ENCODE measurements at regions not wholly inside any gene's neighbourhood (a gene's known extent, or its start where the extent isn't known, plus 50 kb on each side); places are given as distances from the start of the nearest gene placed in this dataset.

DNA sequence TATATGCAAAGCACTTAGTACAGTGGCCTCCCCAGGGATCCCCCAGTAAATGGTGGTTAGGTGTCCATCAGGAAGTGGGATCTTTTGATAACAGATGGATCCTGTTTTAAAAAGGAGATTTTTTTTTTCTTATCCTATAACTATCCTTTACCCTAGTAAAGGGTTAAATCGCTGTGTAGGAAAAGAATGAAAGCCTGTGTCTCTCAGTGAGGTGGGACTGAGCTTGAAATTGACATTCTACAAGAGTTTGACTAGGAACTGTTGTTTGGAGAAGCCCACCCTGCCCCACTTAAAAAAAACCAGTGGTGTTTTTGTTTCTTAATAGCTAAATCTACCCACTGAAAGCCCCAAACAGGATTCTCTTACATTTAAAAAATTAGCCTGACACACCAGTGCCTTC lies 112.2 kb upstream of the EGLN3 start:
- DNase-seq (ENCODE audit: extremely low read depth, low read depth) = no peak
- no peak overlapping the region for H3K4me3 ChIP-seq (replicated peaks; ENCODE audit: low read depth, low read length)
- TF ChIP-seq, protein P1, sequence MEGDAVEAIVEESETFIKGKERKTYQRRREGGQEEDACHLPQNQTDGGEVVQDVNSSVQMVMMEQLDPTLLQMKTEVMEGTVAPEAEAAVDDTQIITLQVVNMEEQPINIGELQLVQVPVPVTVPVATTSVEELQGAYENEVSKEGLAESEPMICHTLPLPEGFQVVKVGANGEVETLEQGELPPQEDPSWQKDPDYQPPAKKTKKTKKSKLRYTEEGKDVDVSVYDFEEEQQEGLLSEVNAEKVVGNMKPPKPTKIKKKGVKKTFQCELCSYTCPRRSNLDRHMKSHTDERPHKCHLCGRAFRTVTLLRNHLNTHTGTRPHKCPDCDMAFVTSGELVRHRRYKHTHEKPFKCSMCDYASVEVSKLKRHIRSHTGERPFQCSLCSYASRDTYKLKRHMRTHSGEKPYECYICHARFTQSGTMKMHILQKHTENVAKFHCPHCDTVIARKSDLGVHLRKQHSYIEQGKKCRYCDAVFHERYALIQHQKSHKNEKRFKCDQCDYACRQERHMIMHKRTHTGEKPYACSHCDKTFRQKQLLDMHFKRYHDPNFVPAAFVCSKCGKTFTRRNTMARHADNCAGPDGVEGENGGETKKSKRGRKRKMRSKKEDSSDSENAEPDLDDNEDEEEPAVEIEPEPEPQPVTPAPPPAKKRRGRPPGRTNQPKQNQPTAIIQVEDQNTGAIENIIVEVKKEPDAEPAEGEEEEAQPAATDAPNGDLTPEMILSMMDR (IDR thresholded peaks at IDR 0.05; ENCODE audit: low read depth, low read length, missing control alignments) = no peak

DNA sequence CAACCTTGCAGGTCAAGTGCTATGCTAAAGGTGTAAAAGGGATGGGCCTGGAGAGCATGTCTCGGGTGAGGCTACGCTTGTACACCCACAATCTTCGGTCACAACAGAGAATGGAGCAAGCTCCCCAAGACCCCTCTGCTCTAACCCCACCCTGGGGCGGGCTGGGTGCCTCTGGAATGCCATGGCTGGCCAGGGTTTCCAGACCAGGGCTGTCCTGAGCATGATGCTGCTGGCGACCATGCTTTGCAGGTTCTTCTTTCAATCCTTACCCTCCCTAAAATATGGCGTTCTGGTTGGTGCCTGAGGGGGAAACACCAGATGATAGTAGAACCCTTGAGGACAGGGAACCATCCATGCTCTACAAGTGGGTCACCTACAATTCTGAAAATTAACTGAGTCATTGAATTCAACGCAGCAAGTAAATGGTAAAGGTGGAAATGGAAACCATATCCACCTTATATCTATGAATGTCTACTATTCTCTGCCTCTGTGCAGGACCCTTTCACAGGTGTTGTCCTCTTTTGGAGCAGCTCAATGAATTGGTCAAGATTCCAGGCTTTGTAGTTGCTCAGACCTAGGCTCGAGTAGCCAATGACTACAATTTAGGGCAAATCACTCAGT lies 111.6 kb upstream of the EGLN3 start:
- TF ChIP-seq, protein P1 (IDR thresholded peaks at IDR 0.05; ENCODE audit: low read depth, low read length, missing control alignments) = no peak
- DNase-seq (ENCODE audit: extremely low read depth, low read depth) = no peak
- no peak overlapping the region for H3K4me3 ChIP-seq (replicated peaks; ENCODE audit: low read depth, low read length)

DNA sequence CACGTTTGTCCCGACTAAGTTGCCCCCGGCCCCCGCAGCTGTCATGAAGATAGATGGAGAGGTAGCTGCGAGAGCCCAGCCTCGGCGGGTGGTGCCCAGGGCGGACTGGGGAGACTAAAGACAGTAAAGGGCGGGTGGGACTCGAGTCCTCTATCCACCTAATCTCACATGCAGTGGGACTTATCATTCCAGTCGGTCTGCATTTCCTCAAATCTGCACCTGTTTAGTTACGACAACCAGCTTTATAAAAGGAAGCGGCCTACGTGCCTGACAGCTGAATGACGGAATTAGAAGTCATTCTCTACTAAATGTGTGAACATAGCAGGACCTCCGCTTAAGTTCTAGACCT lies 109.8 kb upstream of the EGLN3 start:
- no peak for DNase-seq (ENCODE audit: extremely low read depth, low read depth)
- peak overlapping the region; percentile 36 for H3K4me3 ChIP-seq (replicated peaks; ENCODE audit: low read depth, low read length)
- TF ChIP-seq, protein P1 (IDR thresholded peaks at IDR 0.05; ENCODE audit: low read depth, low read length, missing control alignments) = no peak

DNA sequence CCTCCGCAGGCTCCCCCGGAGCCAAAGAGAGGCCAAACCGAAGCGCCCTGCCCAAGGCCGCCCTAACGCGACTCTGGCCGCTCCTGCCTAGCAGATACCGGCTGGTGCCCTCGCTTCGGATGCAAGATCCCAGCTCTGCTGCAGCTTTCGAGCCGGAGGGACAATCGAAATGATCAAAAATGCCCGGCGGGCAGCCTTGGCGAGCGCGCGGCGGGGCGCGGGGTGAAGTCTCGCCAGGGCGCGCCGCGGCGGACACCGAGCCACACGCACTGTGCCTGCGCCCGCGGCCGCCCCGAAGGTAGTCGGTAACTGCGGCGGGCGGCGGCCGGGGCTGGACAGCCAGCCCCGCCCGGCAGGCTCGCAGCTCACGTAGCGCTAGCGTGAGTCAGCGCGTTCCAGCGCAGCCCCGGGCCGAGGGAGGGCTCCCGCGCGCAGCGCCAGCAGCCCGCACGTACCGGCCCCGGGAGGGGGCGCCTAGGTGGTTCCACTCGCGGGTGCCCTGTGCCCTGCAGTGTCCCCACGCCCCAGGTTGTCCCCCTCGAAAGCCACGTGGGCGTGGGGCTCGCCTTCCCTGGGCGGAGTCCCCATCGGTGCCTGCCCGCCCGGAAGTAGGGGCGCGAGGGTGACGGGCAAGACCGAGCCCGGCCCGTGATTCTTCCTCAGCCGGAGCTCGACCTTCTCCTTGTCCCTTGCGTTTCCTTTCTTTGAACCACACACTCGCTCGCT lies 109.2 kb upstream of the EGLN3 start:
- H3K4me3 ChIP-seq (replicated peaks; ENCODE audit: low read depth, low read length) = peak overlapping the region; percentile 36
- TF ChIP-seq, protein P1 (IDR thresholded peaks at IDR 0.05; ENCODE audit: low read depth, low read length, missing control alignments) = peak; percentile 17

DNA sequence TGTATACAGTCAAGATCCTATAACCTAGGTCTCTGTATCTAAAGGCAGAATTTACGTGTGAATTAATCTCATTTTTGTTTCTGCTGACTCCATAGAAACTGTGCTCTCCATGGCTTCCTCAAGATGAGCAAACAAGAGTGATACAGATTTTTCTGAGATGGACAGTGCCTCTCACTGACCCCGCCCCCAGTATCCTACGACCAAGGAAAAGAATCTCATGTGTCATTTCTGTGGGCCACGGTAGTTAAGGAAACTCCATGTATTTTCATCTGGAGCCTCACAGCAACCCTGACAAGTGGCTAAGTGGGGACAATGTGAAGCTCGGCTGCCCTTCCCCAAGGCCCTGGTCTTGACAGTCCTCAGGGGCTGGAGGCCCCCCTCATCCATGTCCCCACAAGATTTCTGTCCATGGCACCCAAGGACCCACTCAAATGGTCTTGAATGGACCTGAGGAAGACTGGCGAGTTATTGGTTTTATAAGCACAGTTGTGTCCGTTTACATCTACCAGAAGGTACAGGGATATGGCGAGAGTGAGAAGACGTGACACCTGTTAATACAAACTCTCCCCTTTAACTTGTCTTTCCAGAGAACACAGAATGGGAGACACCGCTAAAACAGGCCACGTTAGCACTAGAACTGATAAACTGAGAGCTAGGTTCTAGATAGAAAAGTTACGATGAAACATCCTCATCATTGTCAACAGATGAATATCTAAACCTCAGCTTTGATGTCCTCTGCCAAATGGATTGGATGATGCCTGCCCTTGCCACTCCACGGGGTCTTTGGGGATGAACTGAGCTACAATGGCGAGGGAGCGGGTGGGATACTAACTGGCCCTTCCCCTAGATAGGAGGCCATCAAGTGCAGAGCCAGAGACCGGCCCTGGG lies 108.4 kb upstream of the EGLN3 start:
- TF ChIP-seq, protein P1 (IDR thresholded peaks at IDR 0.05; ENCODE audit: low read depth, low read length, missing control alignments) = no peak
- no peak for DNase-seq (ENCODE audit: extremely low read depth, low read depth)
- H3K4me3 ChIP-seq (replicated peaks; ENCODE audit: low read depth, low read length) = peak overlapping the region; percentile 36

More for the DNA sequence above, 109.2 kb upstream of the EGLN3 start:
- no peak for DNase-seq (ENCODE audit: extremely low read depth, low read depth)

DNA sequence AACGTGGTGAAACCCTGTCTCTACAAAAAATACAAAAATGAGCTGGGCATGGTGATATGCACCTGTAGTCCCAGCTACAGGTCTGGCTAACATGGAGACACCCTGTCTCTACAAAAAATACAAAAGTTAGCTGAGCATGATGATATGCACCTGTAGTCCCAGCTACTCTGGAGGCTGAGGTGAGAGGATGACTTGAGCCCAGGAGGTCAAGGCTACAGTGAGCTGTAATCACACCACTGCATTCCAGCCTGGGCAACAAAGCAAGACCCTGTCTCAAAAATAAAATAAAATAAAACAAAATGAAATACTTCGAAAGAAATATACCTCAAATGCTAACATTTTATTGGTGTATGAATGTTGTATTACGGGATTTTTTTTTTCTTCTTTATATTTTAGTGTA lies 107.6 kb upstream of the EGLN3 start:
- TF ChIP-seq, protein P1 (IDR thresholded peaks at IDR 0.05; ENCODE audit: low read depth, low read length, missing control alignments) = no peak
- H3K4me3 ChIP-seq (replicated peaks; ENCODE audit: low read depth, low read length) = no peak overlapping the region
- no peak for DNase-seq (ENCODE audit: extremely low read depth, low read depth)
